Colon (tissue), 2 donors: ENCODE measurements at regions not wholly inside any gene's neighbourhood (a gene's known extent, or its start where the extent isn't known, plus 50 kb on each side); places are given as distances from the start of the nearest gene placed in this dataset.

Experiments used
- FAIRE-seq: peaks from 2 replicates; lab custom pipeline; 2012; peaks lifted over from hg19 to GRCh38; lab: Jason Lieb, UNC
- donor health status: control.
- donor health status: control.

DNA sequence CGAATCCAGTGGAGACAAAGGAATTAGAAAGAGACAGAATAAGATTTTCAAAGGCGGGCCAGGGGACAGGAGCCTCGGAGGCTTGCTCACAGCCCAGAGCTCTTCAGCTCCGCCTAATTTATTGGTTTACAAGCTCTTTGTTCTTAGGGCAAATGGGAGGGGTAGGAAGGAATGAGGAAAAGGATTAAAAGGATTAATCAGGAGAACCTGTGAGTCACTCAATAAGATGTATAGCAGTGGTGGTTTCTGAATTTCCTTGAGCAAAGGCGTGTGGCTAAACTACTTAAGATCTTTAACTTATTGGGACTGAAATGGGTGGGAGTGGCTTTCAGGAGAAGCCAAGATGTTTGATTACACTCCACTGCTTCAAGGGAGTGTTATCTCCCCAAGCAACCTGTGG is 456.0 kb upstream of the SPANXN1 start:
- no peak for FAIRE-seq

DNA sequence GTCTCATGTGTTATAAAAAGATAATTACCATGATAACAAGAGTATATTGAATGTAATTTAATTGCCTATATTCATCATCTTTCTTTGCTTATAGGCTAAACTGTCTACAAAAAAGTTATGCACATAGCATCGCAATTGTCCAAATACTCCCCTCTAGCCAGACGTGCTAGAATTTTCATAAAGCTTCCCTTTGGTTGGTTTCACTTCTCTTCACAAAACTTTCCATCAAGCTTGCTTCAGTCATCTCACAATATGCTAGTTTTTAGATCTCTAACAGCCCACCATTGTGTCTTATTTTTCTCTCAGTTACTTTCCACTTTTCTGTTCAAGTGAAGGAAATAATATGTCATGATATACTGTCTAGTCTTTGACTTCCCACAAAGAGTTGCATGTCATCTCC is 448.3 kb upstream of the SPANXN1 start:
- FAIRE-seq = no peak

DNA sequence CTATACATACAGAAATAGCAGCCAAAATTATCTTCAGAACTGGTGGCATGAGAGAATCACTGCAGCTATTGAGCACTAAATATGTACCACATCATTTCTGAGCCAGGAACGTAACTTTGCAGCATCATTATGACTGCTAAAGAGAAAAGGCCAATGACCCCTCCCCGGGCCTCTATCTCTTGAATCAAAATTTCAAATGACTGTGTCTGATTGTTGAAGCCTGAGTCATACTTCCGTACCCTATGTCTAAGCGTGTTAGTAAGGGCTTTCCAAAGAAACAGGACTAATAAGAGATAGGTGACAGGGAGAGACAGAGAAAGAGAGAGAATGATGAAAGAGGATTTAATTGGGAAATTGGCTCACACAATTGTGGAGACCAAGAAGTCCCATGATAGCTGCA is 445.5 kb upstream of the SPANXN1 start:
- no peak for FAIRE-seq

DNA sequence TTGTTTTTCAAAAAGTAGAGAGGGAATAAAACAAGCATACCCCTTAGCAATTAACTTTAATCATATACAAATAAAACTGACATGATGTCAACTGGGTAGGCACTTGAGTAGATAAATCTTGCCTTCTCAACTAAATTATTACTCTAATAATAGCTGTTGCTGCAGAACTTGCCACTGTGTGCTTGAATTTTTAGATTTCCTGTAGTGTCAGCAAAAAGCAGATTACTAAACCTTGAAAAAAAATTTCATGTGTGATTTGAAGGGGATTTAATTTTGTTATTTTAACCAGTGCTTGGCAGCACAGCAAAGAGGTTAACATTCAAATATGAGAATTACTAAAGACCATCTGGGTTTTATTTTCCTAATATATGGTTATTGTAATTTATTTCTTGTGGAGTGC is 438.3 kb upstream of the SPANXN1 start:
- FAIRE-seq = no peak

DNA sequence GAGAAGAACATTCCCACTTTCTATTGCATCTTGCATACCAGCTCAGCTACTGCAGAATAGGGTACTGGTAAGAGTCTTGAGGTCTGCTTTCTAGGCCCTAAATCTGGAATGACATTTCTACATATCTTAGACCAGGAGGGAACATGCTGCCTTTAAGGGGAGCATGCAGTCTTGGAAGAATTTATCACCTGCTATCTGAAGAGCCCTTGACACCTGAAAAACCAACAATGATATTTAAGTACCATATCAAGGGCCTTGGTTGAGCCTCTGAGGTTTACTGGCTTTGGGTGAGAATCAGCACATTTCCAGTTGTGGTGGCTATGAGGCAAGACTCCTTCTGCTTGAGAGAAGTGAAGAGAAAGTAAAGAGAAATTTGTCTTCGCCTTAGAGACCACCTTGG is 436.8 kb upstream of the SPANXN1 start:
- FAIRE-seq = no peak

DNA sequence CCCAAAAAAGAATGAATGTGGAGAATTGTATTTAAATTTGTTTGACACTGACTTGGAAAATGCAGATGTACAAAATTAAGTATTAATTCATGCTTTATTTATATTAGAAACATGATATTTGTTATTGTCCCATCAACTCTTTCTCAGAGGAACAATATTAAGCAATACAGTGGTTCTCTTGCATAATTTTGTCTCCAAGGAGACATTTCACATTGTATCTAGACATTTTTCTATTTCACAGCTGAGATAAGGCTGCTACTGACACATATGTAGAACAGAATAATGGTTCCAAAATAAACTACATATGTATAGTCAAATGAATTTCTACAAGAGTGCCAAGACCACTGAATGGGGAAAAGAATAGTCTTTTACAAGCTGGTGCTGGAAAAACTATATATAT is 427.9 kb upstream of the SPANXN1 start:
- FAIRE-seq = no peak

DNA sequence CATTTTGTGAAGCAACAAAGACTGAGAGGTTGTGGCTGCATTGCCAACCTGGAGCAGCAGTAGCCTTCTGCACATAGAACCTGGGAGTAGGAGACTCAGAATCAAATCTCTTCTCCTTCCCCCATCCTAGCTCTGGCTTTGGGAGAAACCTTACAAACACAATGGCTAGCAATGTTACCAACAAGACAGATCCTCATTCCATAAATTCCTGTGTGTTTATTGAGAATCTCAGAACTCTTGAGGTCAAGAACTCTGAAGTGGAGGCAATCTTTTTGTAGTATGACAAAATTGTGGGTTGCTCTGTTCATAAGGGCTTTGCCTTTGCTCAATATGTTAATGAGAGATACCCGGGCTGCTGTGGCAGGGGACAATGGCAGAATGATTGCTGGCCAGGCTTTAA is 406.7 kb upstream of the SPANXN1 start:
- FAIRE-seq = no peak

DNA sequence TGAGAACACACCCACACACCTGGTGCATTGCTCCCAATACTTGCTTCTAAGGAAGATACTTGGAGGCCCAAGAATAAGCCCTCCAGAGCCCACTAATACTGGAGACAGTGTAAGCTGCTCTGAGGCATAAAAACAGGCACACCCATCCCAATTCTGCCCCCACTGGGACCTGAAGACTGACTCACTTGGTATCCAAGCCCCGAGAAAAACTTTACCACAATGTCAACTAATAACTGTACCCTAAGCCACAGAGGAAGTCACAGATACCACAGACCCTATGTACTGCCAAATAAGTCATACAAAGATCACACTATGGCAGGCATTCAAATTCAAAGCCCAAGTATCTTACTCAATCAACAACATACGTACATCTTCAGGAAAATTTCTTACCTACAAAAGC is 398.2 kb upstream of the SPANXN1 start:
- no peak for FAIRE-seq

DNA sequence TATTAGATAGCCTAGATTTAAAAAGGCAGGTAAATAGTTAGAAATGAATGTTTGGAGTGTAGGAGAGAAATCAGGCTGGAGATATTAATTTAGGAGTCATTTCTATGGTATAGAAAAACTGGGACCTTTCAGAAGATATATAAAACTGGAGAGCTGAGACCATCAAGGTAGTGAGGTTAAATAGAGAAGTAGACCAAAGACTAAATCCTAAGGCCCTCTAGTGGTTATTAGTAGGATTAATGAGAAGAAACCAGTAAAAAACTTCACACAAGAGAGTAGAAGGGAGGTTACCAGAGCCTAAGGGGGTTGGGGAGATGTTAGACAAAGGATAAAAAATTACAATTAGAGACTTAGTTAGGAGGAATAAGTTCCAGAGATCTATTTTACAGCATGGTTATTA is 351.0 kb upstream of the SPANXN1 start:
- no peak for FAIRE-seq

DNA sequence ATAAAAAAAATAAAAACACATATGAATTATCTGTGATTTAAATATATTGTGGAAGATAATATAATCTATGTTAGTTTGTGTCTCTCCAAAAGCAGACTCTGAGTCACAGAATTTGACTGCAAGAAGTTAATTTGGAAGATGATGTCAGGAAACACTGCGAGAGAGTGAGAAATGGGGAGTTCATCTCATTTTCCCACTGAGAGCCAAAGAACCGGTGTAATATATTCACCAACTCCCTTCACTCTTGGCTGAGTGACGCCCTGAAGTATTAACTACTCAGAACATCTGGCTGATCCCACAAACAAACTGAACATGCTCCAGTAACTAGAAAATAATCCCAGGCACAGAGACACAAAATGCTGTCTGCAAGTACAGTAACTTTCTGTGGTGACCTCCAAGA is 345.8 kb upstream of the SPANXN1 start:
- no peak for FAIRE-seq

DNA sequence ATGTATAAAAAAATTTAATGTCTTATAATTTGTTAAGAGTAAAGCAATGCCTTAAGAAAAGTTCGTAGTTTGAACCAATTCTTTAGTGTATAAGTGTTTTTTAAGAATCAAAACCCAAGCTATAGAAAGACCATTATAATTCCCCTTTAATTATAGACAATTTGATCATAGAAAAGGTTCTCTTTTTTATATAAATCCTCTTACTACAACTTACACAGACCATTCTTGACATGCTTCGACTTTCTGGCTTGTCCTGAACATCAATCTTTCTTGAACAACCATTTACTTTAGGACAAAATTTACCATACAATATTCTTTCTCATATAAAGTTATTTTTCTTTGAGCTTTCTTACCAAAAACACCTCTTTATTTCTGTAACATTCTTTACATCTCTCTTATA is 330.5 kb upstream of the SPANXN1 start:
- FAIRE-seq = no peak

DNA sequence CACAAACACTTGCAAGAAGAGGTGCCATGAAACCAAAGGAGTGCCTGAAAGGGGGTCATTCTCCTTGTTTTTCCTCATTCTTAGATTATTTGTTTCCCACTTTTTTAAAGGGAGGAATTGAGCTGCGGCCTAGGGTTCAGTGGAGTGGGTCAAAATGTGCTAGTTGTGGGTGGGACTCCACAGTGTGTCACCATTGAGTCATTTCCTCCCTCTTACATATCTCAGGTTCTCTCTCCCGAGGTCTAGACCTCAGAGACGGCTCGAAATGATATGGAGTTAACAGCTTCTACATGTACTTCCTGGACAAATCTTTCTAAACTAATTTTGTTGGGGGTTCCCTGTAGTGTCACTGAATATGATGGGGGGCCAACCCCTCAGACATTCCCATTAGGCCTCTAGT is 328.4 kb upstream of the SPANXN1 start:
- FAIRE-seq = no peak

DNA sequence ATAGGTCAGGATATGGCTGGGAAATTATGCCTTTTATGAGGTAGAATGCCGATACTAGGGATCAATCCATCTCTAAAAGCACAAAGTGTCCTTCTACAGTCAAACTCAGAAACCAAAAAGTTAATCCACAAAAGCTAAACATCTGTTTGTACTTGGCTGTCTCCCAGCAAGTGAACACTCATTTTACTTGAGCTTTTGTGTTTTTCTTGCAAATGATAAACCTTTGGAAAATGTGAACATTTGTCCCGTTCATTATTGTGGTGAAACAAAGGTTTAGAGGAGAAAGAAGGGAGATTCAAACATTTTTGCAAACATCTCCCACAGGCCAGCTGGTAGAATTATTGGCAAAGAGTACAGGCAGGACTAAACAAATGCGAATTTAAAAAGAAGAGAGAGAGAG is 300.6 kb upstream of the SPANXN1 start:
- no peak for FAIRE-seq
